ENCODE measurements at regions not wholly inside any gene's neighbourhood (a gene's known extent, or its start where the extent isn't known, plus 50 kb on each side); places are given as distances from the start of the nearest gene placed in this dataset.
A peak's percentile ranks its signal among the peaks of the same experiment; 100 is the strongest.

GRCh38 chr17:65477600-65477999 lies 83.8 kb downstream of the AXIN2 start:
- DNase-seq = no peak

GRCh38 chr17:65474660-65475059 lies 86.8 kb downstream of the AXIN2 start:
- DNase-seq = no peak

- no peak for DNase-seq
Observed at GRCh38 chr17:65473985-65474384, 87.5 kb downstream of the AXIN2 start.

GRCh38 chr17:65473363-65473762 lies 88.1 kb downstream of the AXIN2 start:
- no peak for DNase-seq

- DNase-seq = no peak
Observed at GRCh38 chr17:65472666-65473309, 88.7 kb downstream of the AXIN2 start.

GRCh38 chr17:65470783-65471182 lies 90.7 kb downstream of the AXIN2 start:
- DNase-seq = no peak

GRCh38 chr17:65468321-65468720 lies 93.1 kb downstream of the AXIN2 start:
- DNase-seq = no peak

GRCh38 chr17:65467156-65467555 lies 94.3 kb downstream of the AXIN2 start:
- peak; percentile 23 for DNase-seq

GRCh38 chr17:65466547-65466946 lies 94.9 kb downstream of the AXIN2 start:
- no peak for DNase-seq

- no peak for DNase-seq
Observed at GRCh38 chr17:65463242-65463641, 98.2 kb downstream of the AXIN2 start.

GRCh38 chr17:65459677-65460347 lies 101.6 kb downstream of the AXIN2 start:
- no peak for DNase-seq

GRCh38 chr17:65457635-65458257 lies 103.7 kb downstream of the AXIN2 start:
- DNase-seq = no peak

- no peak for DNase-seq
Observed at GRCh38 chr17:65457183-65457582, 104.3 kb downstream of the AXIN2 start.

GRCh38 chr17:65456368-65457151 lies 104.9 kb downstream of the AXIN2 start:
- DNase-seq = no peak

GRCh38 chr17:65455972-65456343 lies 105.5 kb downstream of the AXIN2 start:
- peak; percentile 13 for DNase-seq

GRCh38 chr17:65455154-65455971 lies 106.1 kb downstream of the AXIN2 start:
- DNase-seq = no peak

- DNase-seq = no peak
Observed at GRCh38 chr17:65453204-65453931, 108.1 kb downstream of the AXIN2 start.

- DNase-seq = no peak
Observed at GRCh38 chr17:65449495-65449894, 112.0 kb downstream of the AXIN2 start.

- no peak for DNase-seq
Observed at GRCh38 chr17:65447823-65448222, 113.6 kb downstream of the AXIN2 start.

- no peak for DNase-seq
Observed at GRCh38 chr17:65446838-65447526, 114.5 kb downstream of the AXIN2 start.

GRCh38 chr17:65446043-65446442 lies 115.4 kb downstream of the AXIN2 start:
- DNase-seq = no peak

Data from NCI-H146 (cell line).